SU-DHL-6 (cell line): ENCODE measurements at regions not wholly inside any gene's neighbourhood (a gene's known extent, or its start where the extent isn't known, plus 50 kb on each side); places are given as distances from the start of the nearest gene placed in this dataset.

Experiments used
- EZH2phosphoT487 ChIP-seq: fragments of 200-600 bp; sonication (generic), shearing (Covaris generic); conservative IDR thresholded peaks from 2 replicates; pipeline ENCODE4 v1.6.1; 2018; ENCODE audit warnings: mild to moderate bottlenecking, antibody characterized with exemption, low read length, moderate library complexity, mixed read lengths
- TF ChIP-seq, protein P1 (sequence below): fragments of 200-600 bp; sonication (generic); IDR thresholded peaks from one replicate; pipeline ENCODE4 v1.5.1; 2017; ENCODE audit warnings: antibody characterized with exemption, mild to moderate bottlenecking, low read length, moderate library complexity; ENCODE audit not compliant: insufficient read depth, poor library complexity, severe bottlenecking

DNA sequence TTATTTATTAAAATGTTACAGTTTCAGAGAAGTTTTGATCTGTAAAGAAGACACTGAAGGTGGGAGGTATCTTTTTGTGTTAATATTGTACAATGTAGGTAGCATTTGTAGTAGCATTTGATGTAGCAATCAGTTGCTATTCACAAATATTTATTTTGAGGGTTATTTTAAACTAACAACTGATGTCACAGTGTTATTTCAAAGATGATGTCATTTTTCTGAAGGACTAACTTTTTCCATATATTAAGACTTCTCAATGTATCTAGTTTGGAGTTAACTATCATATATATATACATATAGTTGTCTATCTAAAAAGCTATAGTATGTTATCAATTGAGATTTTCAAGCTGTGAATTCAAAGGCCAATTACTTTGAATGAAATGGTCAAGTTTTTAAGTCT is 1003.3 kb downstream of the DSC3 start:
- TF ChIP-seq, protein P1, sequence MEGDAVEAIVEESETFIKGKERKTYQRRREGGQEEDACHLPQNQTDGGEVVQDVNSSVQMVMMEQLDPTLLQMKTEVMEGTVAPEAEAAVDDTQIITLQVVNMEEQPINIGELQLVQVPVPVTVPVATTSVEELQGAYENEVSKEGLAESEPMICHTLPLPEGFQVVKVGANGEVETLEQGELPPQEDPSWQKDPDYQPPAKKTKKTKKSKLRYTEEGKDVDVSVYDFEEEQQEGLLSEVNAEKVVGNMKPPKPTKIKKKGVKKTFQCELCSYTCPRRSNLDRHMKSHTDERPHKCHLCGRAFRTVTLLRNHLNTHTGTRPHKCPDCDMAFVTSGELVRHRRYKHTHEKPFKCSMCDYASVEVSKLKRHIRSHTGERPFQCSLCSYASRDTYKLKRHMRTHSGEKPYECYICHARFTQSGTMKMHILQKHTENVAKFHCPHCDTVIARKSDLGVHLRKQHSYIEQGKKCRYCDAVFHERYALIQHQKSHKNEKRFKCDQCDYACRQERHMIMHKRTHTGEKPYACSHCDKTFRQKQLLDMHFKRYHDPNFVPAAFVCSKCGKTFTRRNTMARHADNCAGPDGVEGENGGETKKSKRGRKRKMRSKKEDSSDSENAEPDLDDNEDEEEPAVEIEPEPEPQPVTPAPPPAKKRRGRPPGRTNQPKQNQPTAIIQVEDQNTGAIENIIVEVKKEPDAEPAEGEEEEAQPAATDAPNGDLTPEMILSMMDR = no peak
- no peak for TF ChIP-seq EZH2phosphoT487
